HT-29 (cell line): ENCODE measurements at regions not wholly inside any gene's neighbourhood (a gene's known extent, or its start where the extent isn't known, plus 50 kb on each side); places are given as distances from the start of the nearest gene placed in this dataset.
"Not testable (repeated sequence)": the region's sequence is repeated elsewhere in the genome, so short reads cannot be mapped to it uniquely, and the experiment has no call there.

Source experiments
- DNase-seq: peaks from one replicate; pipeline ENCODE4 v3.0.0-alpha.2; 2015; ENCODE audit warnings: low spot score

GRCh38 chr6:74057326-74057725 lies 361.3 kb downstream of the CD109 start:
- DNase-seq: no peak

- no peak for DNase-seq
Measured at GRCh38 chr6:74054190-74054589, 358.2 kb downstream of the CD109 start.

- DNase-seq: no peak
Measured at GRCh38 chr6:74050921-74051320, 354.9 kb downstream of the CD109 start.

- DNase-seq: no peak
Measured at GRCh38 chr6:74048387-74048786, 352.4 kb downstream of the CD109 start.

GRCh38 chr6:74044417-74045096 lies 348.6 kb downstream of the CD109 start:
- no peak for DNase-seq

- DNase-seq: no peak
Measured at GRCh38 chr6:74041420-74041819, 345.4 kb downstream of the CD109 start.

- no peak for DNase-seq
Measured at GRCh38 chr6:74018825-74019224, 322.8 kb downstream of the CD109 start.

GRCh38 chr6:74015427-74015826 lies 319.4 kb downstream of the CD109 start:
- DNase-seq: no peak

- no peak for DNase-seq
Measured at GRCh38 chr6:74000666-74001490, 304.9 kb downstream of the CD109 start.

GRCh38 chr6:73990609-73991238 lies 294.7 kb downstream of the CD109 start:
- DNase-seq: not testable (repeated sequence)

GRCh38 chr6:73989428-73989827 lies 293.4 kb downstream of the CD109 start:
- no peak for DNase-seq

- DNase-seq: peak; percentile 61
Measured at GRCh38 chr6:73985891-73986290, 289.9 kb downstream of the CD109 start.

GRCh38 chr6:73984571-73985210 lies 288.7 kb downstream of the CD109 start:
- no peak for DNase-seq

GRCh38 chr6:73983367-73983766 lies 287.4 kb downstream of the CD109 start:
- DNase-seq: no peak

GRCh38 chr6:73980096-73980495 lies 284.1 kb downstream of the CD109 start:
- DNase-seq: no peak

- DNase-seq: no peak
Measured at GRCh38 chr6:73978330-73978729, 282.3 kb downstream of the CD109 start.

- DNase-seq: not testable (repeated sequence)
Measured at GRCh38 chr6:73972518-73972917, 276.5 kb downstream of the CD109 start.

GRCh38 chr6:73969971-73970970 lies 274.3 kb downstream of the CD109 start:
- peak; percentile 44 for DNase-seq

- no peak for DNase-seq
Measured at GRCh38 chr6:73968221-73968757, 272.3 kb downstream of the CD109 start.

- DNase-seq: no peak
Measured at GRCh38 chr6:73965539-73966029, 269.6 kb downstream of the CD109 start.
